ENCODE measurements at regions not wholly inside any gene's neighbourhood (a gene's known extent, or its start where the extent isn't known, plus 50 kb on each side); places are given as distances from the start of the nearest gene placed in this dataset.

GRCh38 chr9:100667448-100667847 lies 89.6 kb downstream of the CAVIN4 start:
- Histone ChIP-seq H3K9me3 (ENCODE audit: insufficient read depth, low read depth, low read length) (peaks cover 3% of the 10 kb centered on the region), H4K91ac (ENCODE audit: low read depth, low read length) (no peak overlapping the region), H2BK120ac (ENCODE audit: insufficient read depth, low read length, poor library complexity) (no peak overlapping the region), H3K14ac (ENCODE audit: low read length) (no peak overlapping the region), H3K27ac (ENCODE audit: low read depth, low read length) (no peak overlapping the region), H3K4me1 (ENCODE audit: control insufficient read depth in 1 of 2, insufficient read depth in 2 of 2, low read length in 2 of 2) (no peaks in the 10 kb centered on the region), H4K12ac (ENCODE audit: low read depth, low read length) (no peak overlapping the region), H3K79me1 (ENCODE audit: low read length) (no peaks in the 10 kb centered on the region), H3K79me2 (ENCODE audit: control insufficient read depth, insufficient read depth, low read length, poor library complexity) (no peaks in the 10 kb centered on the region), H2BK12ac (ENCODE audit: low read length) (no peak overlapping the region), H3K9ac (ENCODE audit: low read length) (no peak overlapping the region), H3K36me3 (ENCODE audit: control insufficient read depth in 1 of 2, insufficient read depth in 2 of 2, low read length in 2 of 2) (no peaks in the 10 kb centered on the region), H3K4me3 (ENCODE audit: low read depth, low read length) (no peak overlapping the region), H3K4ac (ENCODE audit: low read depth, low read length) (no peak overlapping the region), H4K8ac (ENCODE audit: low read depth, low read length) (no peak overlapping the region), H2BK5ac (ENCODE audit: low read depth, low read length, poor library complexity) (no peak overlapping the region), H3K27me3 (ENCODE audit: insufficient read depth, low read length) (no peaks in the 10 kb centered on the region), H2AK5ac (ENCODE audit: low read length) (no peak overlapping the region), H3K4me2 (ENCODE audit: low read length) (no peak overlapping the region), H3K18ac (ENCODE audit: low read length) (no peak overlapping the region), H3K23ac (ENCODE audit: low read length) (no peak overlapping the region), H2AFZ (ENCODE audit: insufficient read depth, low read length, poor library complexity) (no peak overlapping the region)
- no CpG with 5 or more reads among the region's 5 CpGs for WGBS (ENCODE audit: extremely low coverage, insufficient coverage, insufficient read length)
- DNase-seq: no peak

GRCh38 chr9:100668024-100668423 lies 90.1 kb downstream of the CAVIN4 start:
- WGBS (ENCODE audit: extremely low coverage, insufficient coverage, insufficient read length): no CpG with 5 or more reads among the region's 6 CpGs
- Histone ChIP-seq H3K18ac (ENCODE audit: low read length) (no peak overlapping the region), H2BK12ac (ENCODE audit: low read length) (no peak overlapping the region)

GRCh38 chr9:100669968-100670367 lies 92.1 kb downstream of the CAVIN4 start:
- H2AFZ ChIP-seq (ENCODE audit: insufficient read depth, low read length, poor library complexity): no peak overlapping the region
- H3K14ac ChIP-seq (ENCODE audit: low read length): no peak overlapping the region
- WGBS (ENCODE audit: extremely low coverage, insufficient coverage, insufficient read length): no CpG with 5 or more reads among the region's 8 CpGs
- DNase-seq: no peak
- H3K4ac ChIP-seq (ENCODE audit: low read depth, low read length): no peak overlapping the region
- H3K4me3 ChIP-seq (ENCODE audit: low read depth, low read length): no peak overlapping the region
- no peak overlapping the region for H4K91ac ChIP-seq (ENCODE audit: low read depth, low read length)
- no peak overlapping the region for H2BK5ac ChIP-seq (ENCODE audit: low read depth, low read length, poor library complexity)
- H3K79me2 ChIP-seq (ENCODE audit: control insufficient read depth, insufficient read depth, low read length, poor library complexity): no peaks in the 10 kb centered on the region
- H3K23ac ChIP-seq (ENCODE audit: low read length): no peak overlapping the region
- no peak overlapping the region for H2BK12ac ChIP-seq (ENCODE audit: low read length)
- no peak overlapping the region for H3K4me2 ChIP-seq (ENCODE audit: low read length)
- no peak overlapping the region for H3K9ac ChIP-seq (ENCODE audit: low read length)
- H3K18ac ChIP-seq (ENCODE audit: low read length): no peak overlapping the region
- no peaks in the 10 kb centered on the region for H3K27me3 ChIP-seq (ENCODE audit: insufficient read depth, low read length)
- no peak overlapping the region for H2BK120ac ChIP-seq (ENCODE audit: insufficient read depth, low read length, poor library complexity)
- no peaks in the 10 kb centered on the region for H3K79me1 ChIP-seq (ENCODE audit: low read length)
- H3K27ac ChIP-seq (ENCODE audit: low read depth, low read length): no peak overlapping the region
- peaks cover 3% of the 10 kb centered on the region for H3K9me3 ChIP-seq (ENCODE audit: insufficient read depth, low read depth, low read length)
- H4K8ac ChIP-seq (ENCODE audit: low read depth, low read length): no peak overlapping the region
- no peaks in the 10 kb centered on the region for H3K36me3 ChIP-seq (ENCODE audit: control insufficient read depth in 1 of 2, insufficient read depth in 2 of 2, low read length in 2 of 2)
- no peak overlapping the region for H4K12ac ChIP-seq (ENCODE audit: low read depth, low read length)
- H3K4me1 ChIP-seq (ENCODE audit: control insufficient read depth in 1 of 2, insufficient read depth in 2 of 2, low read length in 2 of 2): no peaks in the 10 kb centered on the region
- no peak overlapping the region for H2AK5ac ChIP-seq (ENCODE audit: low read length)

More at GRCh38 chr9:100668024-100668423, 90.1 kb downstream of the CAVIN4 start:
- Histone ChIP-seq H3K23ac (ENCODE audit: low read length) (no peak overlapping the region), H3K36me3 (ENCODE audit: control insufficient read depth in 1 of 2, insufficient read depth in 2 of 2, low read length in 2 of 2) (no peaks in the 10 kb centered on the region), H2AK5ac (ENCODE audit: low read length) (no peak overlapping the region), H2BK5ac (ENCODE audit: low read depth, low read length, poor library complexity) (no peak overlapping the region), H3K79me1 (ENCODE audit: low read length) (no peaks in the 10 kb centered on the region), H3K9me3 (ENCODE audit: insufficient read depth, low read depth, low read length) (peaks cover 3% of the 10 kb centered on the region), H3K79me2 (ENCODE audit: control insufficient read depth, insufficient read depth, low read length, poor library complexity) (no peaks in the 10 kb centered on the region), H3K27me3 (ENCODE audit: insufficient read depth, low read length) (no peaks in the 10 kb centered on the region), H2AFZ (ENCODE audit: insufficient read depth, low read length, poor library complexity) (no peak overlapping the region), H3K4ac (ENCODE audit: low read depth, low read length) (no peak overlapping the region), H2BK120ac (ENCODE audit: insufficient read depth, low read length, poor library complexity) (no peak overlapping the region), H3K4me2 (ENCODE audit: low read length) (no peak overlapping the region), H3K14ac (ENCODE audit: low read length) (no peak overlapping the region), H4K8ac (ENCODE audit: low read depth, low read length) (no peak overlapping the region), H3K4me3 (ENCODE audit: low read depth, low read length) (peak overlapping the region; percentile 31), H3K9ac (ENCODE audit: low read length) (no peak overlapping the region), H4K12ac (ENCODE audit: low read depth, low read length) (no peak overlapping the region), H3K27ac (ENCODE audit: low read depth, low read length) (no peak overlapping the region), H3K4me1 (ENCODE audit: control insufficient read depth in 1 of 2, insufficient read depth in 2 of 2, low read length in 2 of 2) (no peaks in the 10 kb centered on the region), H4K91ac (ENCODE audit: low read depth, low read length) (no peak overlapping the region)
- DNase-seq: no peak

- peaks cover 3% of the 10 kb centered on the region for H3K9me3 ChIP-seq (ENCODE audit: insufficient read depth, low read depth, low read length)
- H3K79me1 ChIP-seq (ENCODE audit: low read length): no peaks in the 10 kb centered on the region
- DNase-seq: no peak
- H3K36me3 ChIP-seq (ENCODE audit: control insufficient read depth in 1 of 2, insufficient read depth in 2 of 2, low read length in 2 of 2): no peaks in the 10 kb centered on the region
- no peak overlapping the region for H3K18ac ChIP-seq (ENCODE audit: low read length)
- H3K27ac ChIP-seq (ENCODE audit: low read depth, low read length): no peak overlapping the region
- no peak overlapping the region for H4K91ac ChIP-seq (ENCODE audit: low read depth, low read length)
- H3K4me1 ChIP-seq (ENCODE audit: control insufficient read depth in 1 of 2, insufficient read depth in 2 of 2, low read length in 2 of 2): no peaks in the 10 kb centered on the region
- H2AFZ ChIP-seq (ENCODE audit: insufficient read depth, low read length, poor library complexity): no peak overlapping the region
- H3K4me3 ChIP-seq (ENCODE audit: low read depth, low read length): no peak overlapping the region
- no peak overlapping the region for H3K4ac ChIP-seq (ENCODE audit: low read depth, low read length)
- no peak overlapping the region for H4K8ac ChIP-seq (ENCODE audit: low read depth, low read length)
- H3K79me2 ChIP-seq (ENCODE audit: control insufficient read depth, insufficient read depth, low read length, poor library complexity): no peaks in the 10 kb centered on the region
- no peak overlapping the region for H4K12ac ChIP-seq (ENCODE audit: low read depth, low read length)
- H3K9ac ChIP-seq (ENCODE audit: low read length): no peak overlapping the region
- H3K4me2 ChIP-seq (ENCODE audit: low read length): no peak overlapping the region
- no peak overlapping the region for H2AK5ac ChIP-seq (ENCODE audit: low read length)
- H3K23ac ChIP-seq (ENCODE audit: low read length): no peak overlapping the region
- H2BK12ac ChIP-seq (ENCODE audit: low read length): no peak overlapping the region
- WGBS (ENCODE audit: extremely low coverage, insufficient coverage, insufficient read length): no CpG with 5 or more reads among the region's 2 CpGs
- no peak overlapping the region for H3K14ac ChIP-seq (ENCODE audit: low read length)
- no peak overlapping the region for H2BK5ac ChIP-seq (ENCODE audit: low read depth, low read length, poor library complexity)
- H3K27me3 ChIP-seq (ENCODE audit: insufficient read depth, low read length): no peaks in the 10 kb centered on the region
- H2BK120ac ChIP-seq (ENCODE audit: insufficient read depth, low read length, poor library complexity): no peak overlapping the region
These were observed 92.8 kb downstream of the CAVIN4 start for GRCh38 chr9:100670719-100671118.

Measured in trophoblast cell (in vitro differentiated cells and primary cell).